ENCODE measurements at regions not wholly inside any gene's neighbourhood (a gene's known extent, or its start where the extent isn't known, plus 50 kb on each side); places are given as distances from the start of the nearest gene placed in this dataset.

- TF ChIP-seq CTCF (conservative IDR thresholded peaks at IDR 0.05) = no peak
- no peak for TF ChIP-seq ZFX (IDR thresholded peaks at IDR 0.05)
These were observed 2474.2 kb downstream of the PCDH9 start for GRCh38 chr13:64755961-64756360.

Measured in C4-2B (cell line).